Thoracic aorta (tissue), 2 donors: ENCODE measurements at regions not wholly inside any gene's neighbourhood (a gene's known extent, or its start where the extent isn't known, plus 50 kb on each side); places are given as distances from the start of the nearest gene placed in this dataset.

ENCODE experiments used
- ATAC-seq: fragments of 150-250 bp; one replicate; pipeline ENCODE4 v1.8.0; 2017; ENCODE audit warnings: low read depth; ENCODE audit not compliant: insufficient number of reproducible peaks, low FRiP score
- DNase-seq: peaks from one replicate; pipeline ENCODE4 v3.0.0-alpha.2; 2020; ENCODE audit warnings: low spot score
- H3K27ac ChIP-seq, 2 donors: fragments of 200-600 bp; sonication (generic); 1 replicate in 1 of 2; 2 replicates in 1 of 2; pipeline ENCODE4 v1.5.1; 2016; ENCODE audit warnings: mild to moderate bottlenecking in 2 of 2, moderate library complexity in 2 of 2
- H3K27me3 ChIP-seq: fragments of 200-600 bp; sonication (generic); replicated peaks from 2 replicates; pipeline ENCODE4 v1.6.0; 2016; ENCODE audit warnings: mild to moderate bottlenecking; ENCODE audit not compliant: insufficient read depth
- H3K36me3 ChIP-seq: fragments of 200-600 bp; sonication (generic); one replicate; pipeline ENCODE4 v1.5.1; 2016
- H3K4me1 ChIP-seq, 2 donors: fragments of 200-600 bp; sonication (generic); 1 replicate in 1 of 2; 2 replicates in 1 of 2; pipeline versions ENCODE4 v1.5.1 to v1.6.0; 2016; ENCODE audit warnings: low read depth in 2 of 2, mild to moderate bottlenecking in 1 of 2; ENCODE audit not compliant: control insufficient read depth in 1 of 2
- H3K4me3 ChIP-seq: fragments of 200-600 bp; sonication (generic); 2 replicates; pipeline ENCODE4 v1.5.1; 2016; ENCODE audit warnings: mild to moderate bottlenecking
- H3K9me3 ChIP-seq: fragments of 200-600 bp; sonication (generic); 2 replicates; pipeline ENCODE4 v1.5.1; 2016
- CTCF ChIP-seq: fragments of 200-600 bp; sonication (generic); IDR thresholded peaks from one replicate; pipeline ENCODE4 v1.5.1; 2019; ENCODE audit warnings: antibody characterized with exemption

- Histone ChIP-seq H3K36me3 (no peaks in the 10 kb centered on the region), H3K27me3 (no peaks in the 10 kb centered on the region), H3K27ac (no peak overlapping the region), H3K4me3 (no peak overlapping the region), H3K4me1 (no peaks in the 10 kb centered on the region), H3K9me3 (no peaks in the 10 kb centered on the region)
- ATAC-seq (no peak), DNase-seq (no peak)
- TF ChIP-seq CTCF: no peak
Measured at GRCh38 chr4:4627111-4627510, 85.3 kb upstream of the STX18 start.

GRCh38 chr4:4625488-4625887 lies 83.6 kb upstream of the STX18 start:
- ATAC-seq (no peak), DNase-seq (no peak)
- Histone ChIP-seq H3K27me3 (no peaks in the 10 kb centered on the region), H3K27ac (no peak overlapping the region), H3K36me3 (no peaks in the 10 kb centered on the region), H3K9me3 (no peaks in the 10 kb centered on the region), H3K4me3 (no peak overlapping the region), H3K4me1 (no peaks in the 10 kb centered on the region)
- no peak for TF ChIP-seq CTCF

GRCh38 chr4:4624276-4624897 lies 82.5 kb upstream of the STX18 start:
- no peak overlapping the region for H3K4me3 ChIP-seq
- H3K36me3 ChIP-seq: no peaks in the 10 kb centered on the region
- H3K4me1 ChIP-seq: no peaks in the 10 kb centered on the region
- DNase-seq (no peak), ATAC-seq (no peak)
- H3K9me3 ChIP-seq: no peaks in the 10 kb centered on the region
- H3K27ac ChIP-seq: no peak overlapping the region
- TF ChIP-seq CTCF: no peak
- H3K27me3 ChIP-seq: no peaks in the 10 kb centered on the region

- H3K4me1 ChIP-seq: no peaks in the 10 kb centered on the region
- no peaks in the 10 kb centered on the region for H3K27me3 ChIP-seq
- TF ChIP-seq CTCF: no peak
- H3K36me3 ChIP-seq: no peaks in the 10 kb centered on the region
- no peak for DNase-seq
- H3K27ac ChIP-seq: no peak overlapping the region
- ATAC-seq: no peak
- H3K9me3 ChIP-seq: no peaks in the 10 kb centered on the region
- no peak overlapping the region for H3K4me3 ChIP-seq
Measured at GRCh38 chr4:4619821-4620220, 78.0 kb upstream of the STX18 start.

GRCh38 chr4:4618847-4619246 lies 77.0 kb upstream of the STX18 start:
- Histone ChIP-seq H3K4me3 (no peak overlapping the region), H3K27me3 (no peaks in the 10 kb centered on the region), H3K9me3 (no peaks in the 10 kb centered on the region), H3K27ac (no peak overlapping the region), H3K4me1 (no peaks in the 10 kb centered on the region), H3K36me3 (no peaks in the 10 kb centered on the region)
- no peak for DNase-seq
- ATAC-seq: no peak
- TF ChIP-seq CTCF: no peak
